Endodermal cell (in vitro differentiated cells): ENCODE measurements at regions not wholly inside any gene's neighbourhood (a gene's known extent, or its start where the extent isn't known, plus 50 kb on each side); places are given as distances from the start of the nearest gene placed in this dataset.

Experiments
- DNase-seq: peaks from one replicate; pipeline ENCODE4 v3.0.0-alpha.2; 2017
- H3K27ac ChIP-seq: 2 replicates; pipeline ENCODE4 v1.5.1; 2013; ENCODE audit warnings: mild to moderate bottlenecking, low read depth, low read length, moderate library complexity
- H3K27me3 ChIP-seq: 2 replicates; pipeline ENCODE4 v1.6.1; 2013; ENCODE audit warnings: mild to moderate bottlenecking, low read length, moderate library complexity; ENCODE audit not compliant: insufficient read depth, control insufficient read depth, poor library complexity, severe bottlenecking
- H3K36me3 ChIP-seq: 2 replicates; pipeline ENCODE4 v1.7.0; 2013; ENCODE audit warnings: mild to moderate bottlenecking, low read length, moderate library complexity; ENCODE audit not compliant: control insufficient read depth, insufficient read depth
- H3K4me1 ChIP-seq: one replicate; pipeline ENCODE4 v1.7.0; 2013; ENCODE audit warnings: low read length; ENCODE audit not compliant: control insufficient read depth, insufficient read depth
- H3K4me3 ChIP-seq: 2 replicates; pipeline ENCODE4 v1.5.1; 2013; ENCODE audit warnings: mild to moderate bottlenecking, low read length, moderate library complexity
- H3K9ac ChIP-seq: 2 replicates; pipeline ENCODE4 v1.6.1; 2013; ENCODE audit warnings: mild to moderate bottlenecking, low read length, moderate library complexity; ENCODE audit not compliant: poor library complexity, severe bottlenecking; ENCODE audit errors: extremely low read depth
- H3K9me3 ChIP-seq: 2 replicates; pipeline ENCODE4 v1.6.1; 2013; ENCODE audit warnings: mild to moderate bottlenecking, low read length, moderate library complexity; ENCODE audit not compliant: control insufficient read depth
- H3K27ac Mint-ChIP-seq: 2 replicates; pipeline ENCODE4 v1.8.0; 2020; ENCODE audit warnings: mixed read lengths
- H3K27me3 Mint-ChIP-seq: 2 replicates; pipeline ENCODE4 v1.8.0; 2021; ENCODE audit warnings: mild to moderate bottlenecking, mixed read lengths; ENCODE audit not compliant: insufficient read depth
- H3K36me3 Mint-ChIP-seq: 2 replicates; pipeline ENCODE4 v1.8.0; 2020; ENCODE audit warnings: low read depth, mixed read lengths
- H3K4me1 Mint-ChIP-seq: 2 replicates; pipeline ENCODE4 v1.8.0; 2020; ENCODE audit warnings: mixed read lengths
- H3K4me3 Mint-ChIP-seq: 2 replicates; pipeline ENCODE4 v1.8.0; 2020; ENCODE audit warnings: mild to moderate bottlenecking, moderate library complexity, mixed read lengths
- H3K9me3 Mint-ChIP-seq: 2 replicates; pipeline ENCODE4 v1.8.0; 2020; ENCODE audit warnings: mild to moderate bottlenecking, mixed read lengths
- WGBS, 2 experiments: methylation state at CpG; one replicate each; pipeline versions ENCODE4 v1.1.5 to v1.1.7; 2013; ENCODE audit warnings: missing lambda C conversion rate in 2 of 2, mixed read lengths in 1 of 2; ENCODE audit not compliant: insufficient coverage in 1 of 2, insufficient read length in 1 of 2; 5-methylcytosine and 5-hydroxymethylcytosine counted together
- TF ChIP-seq, protein P1 (sequence below): fragments of 200-600 bp; sonication (generic); conservative IDR thresholded peaks from 2 replicates; pipeline ENCODE4 v1.5.0; 2021; ENCODE audit warnings: antibody characterized with exemption, mild to moderate bottlenecking

DNA sequence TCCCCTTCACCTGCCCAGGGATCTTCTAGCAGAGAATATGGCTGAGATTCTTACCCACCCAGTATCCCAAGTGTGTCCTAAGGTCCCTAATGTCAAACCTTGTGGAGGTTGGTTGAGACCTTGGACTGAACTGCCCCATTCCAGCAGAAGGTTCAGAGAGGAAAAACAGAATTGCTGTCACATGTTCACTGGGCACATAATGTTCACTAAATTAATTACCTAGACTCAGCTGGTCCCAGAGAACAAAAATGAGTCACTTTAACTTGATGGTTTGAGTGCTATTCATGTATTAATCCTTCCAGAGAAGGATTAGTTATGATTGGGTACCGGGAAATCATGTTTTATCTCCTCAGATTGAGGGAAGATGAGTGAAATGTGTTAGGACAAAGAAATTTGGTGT, 171.3 kb upstream of the GADL1 start:
- no peak overlapping the region for H3K9ac ChIP-seq
- no peak overlapping the region for H3K4me3 ChIP-seq
- H3K4me1 Mint-ChIP-seq, result peaks cover 4% of the 10 kb centered on the region
- no peaks in the 10 kb centered on the region for H3K36me3 ChIP-seq
- H3K27me3 ChIP-seq, result no peaks in the 10 kb centered on the region
- H3K36me3 Mint-ChIP-seq, result no peaks in the 10 kb centered on the region
- TF ChIP-seq, protein P1, sequence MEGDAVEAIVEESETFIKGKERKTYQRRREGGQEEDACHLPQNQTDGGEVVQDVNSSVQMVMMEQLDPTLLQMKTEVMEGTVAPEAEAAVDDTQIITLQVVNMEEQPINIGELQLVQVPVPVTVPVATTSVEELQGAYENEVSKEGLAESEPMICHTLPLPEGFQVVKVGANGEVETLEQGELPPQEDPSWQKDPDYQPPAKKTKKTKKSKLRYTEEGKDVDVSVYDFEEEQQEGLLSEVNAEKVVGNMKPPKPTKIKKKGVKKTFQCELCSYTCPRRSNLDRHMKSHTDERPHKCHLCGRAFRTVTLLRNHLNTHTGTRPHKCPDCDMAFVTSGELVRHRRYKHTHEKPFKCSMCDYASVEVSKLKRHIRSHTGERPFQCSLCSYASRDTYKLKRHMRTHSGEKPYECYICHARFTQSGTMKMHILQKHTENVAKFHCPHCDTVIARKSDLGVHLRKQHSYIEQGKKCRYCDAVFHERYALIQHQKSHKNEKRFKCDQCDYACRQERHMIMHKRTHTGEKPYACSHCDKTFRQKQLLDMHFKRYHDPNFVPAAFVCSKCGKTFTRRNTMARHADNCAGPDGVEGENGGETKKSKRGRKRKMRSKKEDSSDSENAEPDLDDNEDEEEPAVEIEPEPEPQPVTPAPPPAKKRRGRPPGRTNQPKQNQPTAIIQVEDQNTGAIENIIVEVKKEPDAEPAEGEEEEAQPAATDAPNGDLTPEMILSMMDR, result no peak
- H3K9me3 ChIP-seq, result no peaks in the 10 kb centered on the region
- WGBS, 2 experiments, result 83 to 95% methylated on average over 1 of the region's 1 CpG
- H3K27ac Mint-ChIP-seq, result no peak overlapping the region
- no peaks in the 10 kb centered on the region for H3K27me3 Mint-ChIP-seq
- peaks cover 6% of the 10 kb centered on the region for H3K9me3 Mint-ChIP-seq
- DNase-seq, result no peak
- H3K4me3 Mint-ChIP-seq, result no peak overlapping the region
- no peak overlapping the region for H3K27ac ChIP-seq
- no peaks in the 10 kb centered on the region for H3K4me1 ChIP-seq

DNA sequence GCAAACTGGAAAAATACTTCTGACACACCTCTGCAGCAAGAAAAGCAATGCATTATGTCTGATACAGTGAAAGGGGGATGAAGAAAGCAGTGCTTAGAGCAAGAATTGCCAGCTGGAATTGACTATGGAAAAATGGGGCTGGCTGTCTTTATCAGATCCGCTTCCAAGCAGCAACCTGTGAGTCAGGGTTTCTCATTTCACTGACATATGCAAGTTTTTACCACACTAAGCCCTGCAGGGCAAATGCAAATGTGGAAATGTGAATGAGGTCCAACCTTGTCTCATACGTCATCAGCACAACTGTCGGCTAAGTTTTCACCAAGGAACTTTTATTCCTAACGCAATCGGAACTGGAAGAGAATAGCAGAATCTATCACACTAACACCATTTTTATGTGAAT, 172.5 kb upstream of the GADL1 start:
- no peak overlapping the region for H3K9ac ChIP-seq
- H3K4me1 ChIP-seq, result no peaks in the 10 kb centered on the region
- no peak overlapping the region for H3K4me3 ChIP-seq
- 92% methylated on average over 5 of the region's 5 CpGs; no CpG with 5 or more reads in 1 of the 2 experiments for WGBS, 2 experiments
- H3K9me3 Mint-ChIP-seq, result peaks cover 4% of the 10 kb centered on the region
- H3K4me3 Mint-ChIP-seq, result no peak overlapping the region
- H3K9me3 ChIP-seq, result peaks cover under 1% of the 10 kb centered on the region
- DNase-seq, result no peak
- H3K27ac ChIP-seq, result no peak overlapping the region
- TF ChIP-seq, protein P1, result no peak
- H3K27me3 ChIP-seq, result no peaks in the 10 kb centered on the region
- no peaks in the 10 kb centered on the region for H3K36me3 ChIP-seq
- H3K27me3 Mint-ChIP-seq, result no peaks in the 10 kb centered on the region
- peaks cover 4% of the 10 kb centered on the region for H3K4me1 Mint-ChIP-seq
- H3K27ac Mint-ChIP-seq, result no peak overlapping the region
- no peaks in the 10 kb centered on the region for H3K36me3 Mint-ChIP-seq

DNA sequence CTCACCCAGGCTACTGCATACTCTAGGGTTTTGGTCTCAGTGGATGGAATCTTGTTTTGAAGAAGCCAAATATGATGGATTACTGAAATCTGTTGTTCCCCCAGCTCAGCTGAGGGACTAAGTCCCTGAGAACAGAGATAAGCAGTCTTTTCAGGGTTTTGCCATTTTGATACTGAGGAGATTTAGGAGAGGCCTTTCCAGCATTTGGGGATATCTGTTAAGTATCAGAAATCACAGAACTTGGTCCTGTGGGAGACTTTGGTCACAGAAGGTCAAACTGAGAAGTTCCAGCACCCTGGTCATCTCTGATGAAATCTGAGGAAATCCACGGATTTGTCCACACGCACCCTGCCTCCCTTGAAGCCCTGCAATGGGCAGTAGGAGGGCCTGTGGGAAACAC, 181.0 kb upstream of the GADL1 start:
- WGBS, 2 experiments, result 92 to 100% methylated on average over 2 of the region's 2 CpGs
- Mint-ChIP-seq H3K27ac (no peak overlapping the region), H3K36me3 (no peaks in the 10 kb centered on the region), H3K27me3 (no peaks in the 10 kb centered on the region), H3K4me1 (peaks cover 17% of the 10 kb centered on the region), H3K9me3 (peaks cover 11% of the 10 kb centered on the region), H3K4me3 (no peak overlapping the region)
- Histone ChIP-seq H3K9me3 (peaks cover 19% of the 10 kb centered on the region), H3K9ac (no peak overlapping the region), H3K4me3 (no peak overlapping the region), H3K27me3 (no peaks in the 10 kb centered on the region), H3K4me1 (peaks cover 5% of the 10 kb centered on the region), H3K27ac (no peak overlapping the region), H3K36me3 (no peaks in the 10 kb centered on the region)
- TF ChIP-seq, protein P1, result no peak
- DNase-seq, result no peak
